Right atrium auricular region (tissue), 2 donors: ENCODE measurements at regions not wholly inside any gene's neighbourhood (a gene's known extent, or its start where the extent isn't known, plus 50 kb on each side); places are given as distances from the start of the nearest gene placed in this dataset.
"Not testable (repeated sequence)": the region's sequence is repeated elsewhere in the genome, so short reads cannot be mapped to it uniquely, and the experiment has no call there.

Experiments used
- DNase-seq: peaks from one replicate; pipeline ENCODE4 v3.0.0-alpha.2; 2019; ENCODE audit warnings: low spot score
- H3K27ac ChIP-seq, 2 donors: fragments of 200-600 bp; sonication (generic); 1 replicate in 1 of 2; 2 replicates in 1 of 2; pipeline ENCODE4 v1.5.1; 2016 to 2019
- H3K27me3 ChIP-seq, 2 donors: fragments of 200-600 bp; sonication (generic); one replicate each; pipeline versions ENCODE4 v1.5.1 to v1.6.0; 2017 to 2019
- H3K36me3 ChIP-seq: fragments of 200-600 bp; sonication (generic); one replicate; pipeline ENCODE4 v1.5.1; 2016
- H3K4me1 ChIP-seq, 2 donors: fragments of 200-600 bp; sonication (generic); one replicate each; pipeline versions ENCODE4 v1.5.1 to v1.6.0; 2017 to 2019
- H3K4me3 ChIP-seq, 2 donors: fragments of 200-600 bp; sonication (generic); 1 replicate in 1 of 2; 2 replicates in 1 of 2; pipeline ENCODE4 v1.5.1; 2017 to 2019; ENCODE audit warnings: mild to moderate bottlenecking in 1 of 2, moderate library complexity in 1 of 2
- H3K9me3 ChIP-seq, 2 donors: fragments of 200-600 bp; sonication (generic); one replicate each; pipeline ENCODE4 v1.5.1; 2019
- CTCF ChIP-seq, 2 donors: fragments of 200-600 bp; sonication (generic); IDR thresholded peaks; one replicate each; pipeline ENCODE4 v1.5.1; 2019; ENCODE audit warnings: antibody characterized with exemption in 2 of 2

- H3K36me3 ChIP-seq = no peaks in the 10 kb centered on the region
- no peaks in the 10 kb centered on the region for H3K27me3 ChIP-seq
- H3K9me3 ChIP-seq = no peaks in the 10 kb centered on the region
- H3K27ac ChIP-seq = no peak overlapping the region
- no peak for DNase-seq
- no peak for TF ChIP-seq CTCF (IDR thresholded peaks at IDR 0.05)
- no peak overlapping the region for H3K4me3 ChIP-seq
- no peaks in the 10 kb centered on the region for H3K4me1 ChIP-seq
Measured at GRCh38 chr5:4028384-4028783, 432.8 kb downstream of the IRX1 start.

GRCh38 chr5:4033546-4033945, 437.9 kb downstream of the IRX1 start:
- not testable (repeated sequence) for H3K9me3 ChIP-seq, H3K27me3 ChIP-seq, H3K4me3 ChIP-seq, DNase-seq, H3K36me3 ChIP-seq, H3K27ac ChIP-seq, H3K4me1 ChIP-seq

- no peak overlapping the region for H3K27ac ChIP-seq
- no peak for DNase-seq
- no peaks in the 10 kb centered on the region for H3K36me3 ChIP-seq
- H3K9me3 ChIP-seq = no peaks in the 10 kb centered on the region
- no peaks in the 10 kb centered on the region for H3K4me1 ChIP-seq
- no peak for TF ChIP-seq CTCF (IDR thresholded peaks at IDR 0.05)
- H3K4me3 ChIP-seq = no peak overlapping the region
- H3K27me3 ChIP-seq = no peaks in the 10 kb centered on the region
Measured at GRCh38 chr5:4036861-4037260, 441.2 kb downstream of the IRX1 start.

GRCh38 chr5:4038994-4039393, 443.4 kb downstream of the IRX1 start:
- no peak for DNase-seq
- Histone ChIP-seq H3K4me1 (no peaks in the 10 kb centered on the region), H3K36me3 (no peaks in the 10 kb centered on the region), H3K27me3 (no peaks in the 10 kb centered on the region), H3K27ac (no peak overlapping the region), H3K9me3 (no peaks in the 10 kb centered on the region), H3K4me3 (no peak overlapping the region)
- TF ChIP-seq CTCF (IDR thresholded peaks at IDR 0.05) = no peak

- Histone ChIP-seq H3K36me3 (no peaks in the 10 kb centered on the region), H3K4me1 (no peaks in the 10 kb centered on the region), H3K4me3 (no peak overlapping the region), H3K27ac (no peak overlapping the region), H3K9me3 (no peaks in the 10 kb centered on the region), H3K27me3 (no peaks in the 10 kb centered on the region)
- no peak for TF ChIP-seq CTCF (IDR thresholded peaks at IDR 0.05)
- no peak for DNase-seq
Measured at GRCh38 chr5:4042311-4042710, 446.7 kb downstream of the IRX1 start.

GRCh38 chr5:4043135-4043534, 447.5 kb downstream of the IRX1 start:
- Histone ChIP-seq H3K27ac (no peak overlapping the region), H3K9me3 (no peaks in the 10 kb centered on the region), H3K36me3 (no peaks in the 10 kb centered on the region), H3K4me1 (no peaks in the 10 kb centered on the region), H3K27me3 (no peaks in the 10 kb centered on the region), H3K4me3 (no peak overlapping the region)
- DNase-seq = no peak
- no peak for TF ChIP-seq CTCF (IDR thresholded peaks at IDR 0.05)
